GM12878 (cell line): ENCODE measurements at regions not wholly inside any gene's neighbourhood (a gene's known extent, or its start where the extent isn't known, plus 50 kb on each side); places are given as distances from the start of the nearest gene placed in this dataset.

ENCODE experiments used
- ATAC-seq: fragments of 200-7000 bp; cut with Tn5 transposase; 3 replicates; pipeline ENCODE4 v1.9.1; 2020; ENCODE audit warnings: mild to moderate bottlenecking, moderate library complexity
- BruUV-seq: library from RNA; stranded (reverse); fragments of 400-500 nt; replicated peaks from 2 replicates; lab custom pipeline; 2021; lab: Mats Ljungman, UMichigan
- CTCF ChIA-PET: fragments of 300-600 bp; sonication (Branson Sonifier 250); formaldehyde crosslinking; extraction: SDS; loops from one replicate; lab custom pipeline; 2021; ENCODE audit warnings: inconsistent platforms; lab: Yijun Ruan, JAX
- POLR2A ChIA-PET: fragments of 350-600 bp; formaldehyde crosslinking; extraction: SDS; loops from one replicate; lab custom pipeline; 2021; ENCODE audit warnings: inconsistent platforms; lab: Charles Lee
- RAD21 ChIA-PET: fragments of 300-600 bp; sonication (Branson Sonifier 250); formaldehyde crosslinking; loops from one replicate; lab custom pipeline; 2023; ENCODE audit warnings: antibody characterized with exemption; ENCODE audit not compliant: unreplicated experiment; lab: Charles Lee
- SMC1A ChIA-PET: fragments of 300-600 bp; sonication (Branson Sonifier 250); formaldehyde crosslinking; loops from one replicate; lab custom pipeline; 2023; ENCODE audit not compliant: unreplicated experiment, uncharacterized antibody; lab: Charles Lee
- DNase-seq: peaks from one replicate; pipeline ENCODE4 v3.0.0-alpha.2; 2011; ENCODE audit warnings: low read depth, low spot score
- FAIRE-seq: peaks from 3 replicates; lab custom pipeline; 2011; peaks lifted over from hg19 to GRCh38; lab: Jason Lieb, UNC
- H2AFZ ChIP-seq: 2 replicates; pipeline ENCODE4 v1.6.0; 2011; ENCODE audit warnings: low read depth, low read length, control low read depth; ENCODE audit not compliant: control insufficient read depth
- H3K27ac ChIP-seq: 2 replicates; pipeline ENCODE4 v1.5.1; 2011; ENCODE audit warnings: control low read depth; ENCODE audit not compliant: control insufficient read depth, insufficient read depth
- H3K27me3 ChIP-seq, 2 experiments: replicated peaks in 1 of 2; 2 replicates each; pipeline versions ENCODE4 v1.6.0 to v1.6.1; 2011; ENCODE audit warnings: low read length in 1 of 2; ENCODE audit not compliant: control insufficient read depth in 2 of 2, insufficient read depth in 2 of 2
- H3K36me3 ChIP-seq, 2 experiments: 2 replicates each; pipeline ENCODE4 v1.5.1; 2011; ENCODE audit warnings: low read length in 1 of 2; ENCODE audit not compliant: control insufficient read depth in 2 of 2, insufficient read depth in 2 of 2
- H3K4me1 ChIP-seq: 2 replicates; pipeline ENCODE4 v1.6.1; 2011; ENCODE audit warnings: mild to moderate bottlenecking, low read length, moderate library complexity, mixed read lengths; ENCODE audit not compliant: control insufficient read depth, insufficient read depth
- H3K4me2 ChIP-seq: 2 replicates; pipeline ENCODE4 v1.6.0; 2011; ENCODE audit warnings: control low read depth; ENCODE audit not compliant: control insufficient read depth, insufficient read depth
- H3K4me3 ChIP-seq: fragments of 200-600 bp; sonication (generic); 2 replicates; pipeline ENCODE4 v1.5.1; 2016
- H3K79me2 ChIP-seq: 2 replicates; pipeline ENCODE4 v1.6.0; 2011; ENCODE audit warnings: low read length; ENCODE audit not compliant: control insufficient read depth, insufficient read depth
- H3K9ac ChIP-seq: 2 replicates; pipeline ENCODE4 v1.8.0; 2011; ENCODE audit warnings: low read length, control low read depth, mixed read lengths; ENCODE audit not compliant: control insufficient read depth, insufficient read depth
- H3K9me3 ChIP-seq: replicated peaks from 3 replicates; pipeline ENCODE4 v1.5.1; 2011; ENCODE audit warnings: mild to moderate bottlenecking, low read length; ENCODE audit not compliant: control insufficient read depth, insufficient read depth
- H4K20me1 ChIP-seq: 2 replicates; pipeline ENCODE4 v1.6.0; 2011; ENCODE audit not compliant: control insufficient read depth, insufficient read depth
- CBFB ChIP-seq: IDR thresholded peaks from 2 replicates; pipeline ENCODE4 v1.6.1; 2016; ENCODE audit warnings: antibody characterized with exemption, low read depth
- CBX3 ChIP-seq: fragments of 200-600 bp; sonication (generic); IDR thresholded peaks from 2 replicates; pipeline ENCODE4 v1.6.1; 2016; ENCODE audit warnings: low read depth, borderline replicate concordance
- CHD1 ChIP-seq: IDR thresholded peaks from 2 replicates; pipeline ENCODE4 v1.6.1; 2012; ENCODE audit warnings: low read depth, low read length, improper control_type of control experiment
- E2F4 ChIP-seq: IDR thresholded peaks from 2 replicates; pipeline ENCODE4 v1.6.1; 2012; ENCODE audit warnings: low read depth, low read length, improper control_type of control experiment
- HCFC1 ChIP-seq: fragments of 150-350 bp; IDR thresholded peaks from 2 replicates; pipeline ENCODE4 v1.6.1; 2014; ENCODE audit warnings: low read length
- IKZF1 ChIP-seq: fragments of 450-650 bp; conservative IDR thresholded peaks from 2 replicates; pipeline ENCODE4 v1.6.1; 2017; ENCODE audit warnings: antibody characterized with exemption, mild to moderate bottlenecking
- KAT2A ChIP-seq: conservative IDR thresholded peaks from 2 replicates; pipeline ENCODE4 v1.6.1; 2011; ENCODE audit warnings: low read depth, low read length; ENCODE audit not compliant: control insufficient read depth
- PAX5 ChIP-seq: IDR thresholded peaks from 2 replicates; pipeline ENCODE4 v1.6.1; 2011; ENCODE audit warnings: low read depth, low read length, borderline replicate concordance
- SKIL ChIP-seq: fragments of 450-650 bp; IDR thresholded peaks from 2 replicates; pipeline ENCODE4 v1.6.1; 2017; ENCODE audit warnings: mild to moderate bottlenecking, low read depth, inconsistent platforms; ENCODE audit not compliant: poor library complexity, severe bottlenecking
- SPI1 ChIP-seq: IDR thresholded peaks from 2 replicates; pipeline ENCODE4 v1.6.1; 2011; ENCODE audit warnings: low read depth, mild to moderate bottlenecking, low read length, moderate library complexity, borderline replicate concordance; ENCODE audit not compliant: insufficient read depth
- ZNF592 ChIP-seq: fragments of 450-650 bp; IDR thresholded peaks from 2 replicates; pipeline ENCODE4 v1.6.1; 2017; ENCODE audit warnings: mild to moderate bottlenecking, moderate library complexity
- WGBS: methylation state at CpG from one replicate; pipeline ENCODE4 v1.1.6; 2016; ENCODE audit warnings: low lambda C conversion rate; ENCODE audit not compliant: insufficient replicate concordance, insufficient coverage; ENCODE audit errors: missing lambda C conversion rate; 5-methylcytosine and 5-hydroxymethylcytosine counted together
- in situ Hi-C: fragments of 300-500 bp; cut with MboI; formaldehyde crosslinking; loops from 9 replicates; pipeline ENCODE4 v1.14.3; 2018; ENCODE audit warnings: mixed read lengths
- intact Hi-C: fragments of 100-400 bp; cut with micrococcal nuclease; formaldehyde crosslinking; loops from one replicate; pipeline ENCODE4 v1.14.2; 2022; ENCODE audit not compliant: unreplicated experiment
- TF ChIP-seq, protein P1 (sequence below): fragments of 150-350 bp; IDR thresholded peaks from 2 replicates; pipeline ENCODE4 v1.6.1; 2014; ENCODE audit warnings: mild to moderate bottlenecking, low read depth, low read length

- TF ChIP-seq E2F4 (no peak), KAT2A (no peak), CBFB (no peak)
Observed at GRCh38 chr3:178397836-178398235, 138.4 kb upstream of the KCNMB2 start (continued).

DNA sequence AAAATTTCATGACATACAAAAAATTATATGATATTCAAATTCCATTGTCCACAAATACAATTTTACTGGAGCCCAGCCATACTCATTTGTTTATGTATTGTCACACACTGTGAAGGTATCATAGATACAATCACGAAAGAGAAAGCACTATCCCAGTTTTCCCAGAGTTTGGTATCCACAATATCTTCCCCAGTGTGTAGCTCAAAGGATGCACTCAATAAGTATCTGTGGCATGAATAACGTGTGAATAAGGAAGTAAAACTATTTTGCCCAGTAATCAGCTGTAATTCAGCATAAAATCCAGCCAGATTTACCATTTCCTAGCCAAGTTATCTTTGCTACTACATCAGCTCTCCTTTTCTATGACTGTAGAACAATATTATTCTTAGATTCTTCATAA lies 131.3 kb upstream of the KCNMB2 start:
- no TSS peak for BruUV-seq
- H2AFZ ChIP-seq, result no peak overlapping the region
- in situ Hi-C loops, result no loop called here
- no peak overlapping the region for H3K27ac ChIP-seq
- no peaks in the 10 kb centered on the region for H3K9me3 ChIP-seq
- H3K4me3 ChIP-seq, result no peak overlapping the region
- no peaks in the 10 kb centered on the region for H3K4me1 ChIP-seq
- CTCF ChIA-PET, result no interaction called here
- no peak for FAIRE-seq
- H4K20me1 ChIP-seq, result no peaks in the 10 kb centered on the region
- no peaks in the 10 kb centered on the region for H3K79me2 ChIP-seq
- H3K36me3 ChIP-seq, result no peaks in the 10 kb centered on the region
- POLR2A ChIA-PET, result no interaction called here
- WGBS, result 0% methylated on average over 2 of the region's 2 CpGs
- TF ChIP-seq CHD1 (no peak), SPI1 (no peak), PAX5 (no peak), SKIL (no peak), ZNF592 (no peak), CBX3 (no peak), IKZF1 (no peak), HCFC1 (no peak)
- TF ChIP-seq, protein P1, sequence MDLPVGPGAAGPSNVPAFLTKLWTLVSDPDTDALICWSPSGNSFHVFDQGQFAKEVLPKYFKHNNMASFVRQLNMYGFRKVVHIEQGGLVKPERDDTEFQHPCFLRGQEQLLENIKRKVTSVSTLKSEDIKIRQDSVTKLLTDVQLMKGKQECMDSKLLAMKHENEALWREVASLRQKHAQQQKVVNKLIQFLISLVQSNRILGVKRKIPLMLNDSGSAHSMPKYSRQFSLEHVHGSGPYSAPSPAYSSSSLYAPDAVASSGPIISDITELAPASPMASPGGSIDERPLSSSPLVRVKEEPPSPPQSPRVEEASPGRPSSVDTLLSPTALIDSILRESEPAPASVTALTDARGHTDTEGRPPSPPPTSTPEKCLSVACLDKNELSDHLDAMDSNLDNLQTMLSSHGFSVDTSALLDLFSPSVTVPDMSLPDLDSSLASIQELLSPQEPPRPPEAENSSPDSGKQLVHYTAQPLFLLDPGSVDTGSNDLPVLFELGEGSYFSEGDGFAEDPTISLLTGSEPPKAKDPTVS, result no peak
- TF ChIP-seq, all 136 proteins: peak for 0
- SMC1A ChIA-PET, result interaction anchor here (0.8 to 1.7 kb wide), 3 partner anchors 11 to 275 kb away, joined by 3 read pairs; no protein-coding TSS in a partner anchor
- DNase-seq (no peak), ATAC-seq (no peak)
- no peaks in the 10 kb centered on the region for H3K27me3 ChIP-seq
- H3K4me2 ChIP-seq, result no peak overlapping the region
- intact Hi-C loops, result no loop called here
- H3K9ac ChIP-seq, result no peak overlapping the region
- RAD21 ChIA-PET, result no interaction called here
